Endothelial cell of hepatic sinusoid (primary cell): ENCODE measurements at regions not wholly inside any gene's neighbourhood (a gene's known extent, or its start where the extent isn't known, plus 50 kb on each side); places are given as distances from the start of the nearest gene placed in this dataset.
"Not testable (repeated sequence)": the region's sequence is repeated elsewhere in the genome, so short reads cannot be mapped to it uniquely, and the experiment has no call there.

ENCODE experiments used
- in situ Hi-C: cut with HindIII; loops from 2 replicates; pipeline ENCODE4 v1.10.0; 2017; ENCODE audit warnings: low sequenced_read_pairs

- in situ Hi-C loops, result no loop called here
Observed at GRCh38 chr3:180409170-180409569, 192.8 kb upstream of the TTC14 start.

DNA sequence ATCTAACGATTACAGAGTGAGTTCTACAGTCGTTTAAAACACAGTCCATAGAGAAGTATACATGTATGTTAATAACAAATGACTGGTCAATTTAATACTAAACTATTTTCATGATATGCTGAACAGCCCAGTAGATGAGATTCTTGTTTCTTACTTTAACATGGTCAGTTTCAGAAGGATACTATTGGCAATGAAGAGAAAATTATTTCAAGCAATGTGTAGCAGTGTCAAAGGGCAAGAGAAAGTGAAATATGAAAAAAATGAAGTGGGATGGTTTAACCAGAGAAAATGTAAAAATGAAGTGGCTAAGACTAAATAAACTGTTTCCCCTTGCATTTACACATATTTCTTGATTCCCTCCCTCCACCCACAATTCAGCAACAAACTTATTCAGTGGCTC is 192.1 kb upstream of the TTC14 start:
- in situ Hi-C loops, result no loop called here

DNA sequence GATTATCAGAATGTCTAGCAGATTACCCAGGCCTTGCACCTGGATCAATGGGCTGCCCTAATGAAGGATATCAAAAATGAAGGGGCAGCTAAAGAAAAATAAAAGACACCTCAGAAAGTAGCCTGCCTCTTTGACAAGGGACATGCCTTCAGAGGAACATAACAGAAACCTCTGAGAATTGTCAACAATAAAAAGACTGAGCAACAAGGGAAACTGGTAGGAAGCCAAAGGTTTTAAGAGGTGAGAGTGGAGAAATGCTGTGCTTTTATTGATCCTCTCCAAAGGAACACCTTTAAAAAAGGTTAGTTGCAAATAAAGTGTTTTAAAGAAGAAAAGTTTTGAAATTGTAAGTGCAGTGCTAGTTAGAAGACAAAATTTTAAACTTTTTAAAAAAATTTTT is 187.8 kb upstream of the TTC14 start:
- in situ Hi-C loops, result no loop called here

GRCh38 chr3:180416111-180416594 is 185.8 kb upstream of the TTC14 start:
- in situ Hi-C loops, result no loop called here

DNA sequence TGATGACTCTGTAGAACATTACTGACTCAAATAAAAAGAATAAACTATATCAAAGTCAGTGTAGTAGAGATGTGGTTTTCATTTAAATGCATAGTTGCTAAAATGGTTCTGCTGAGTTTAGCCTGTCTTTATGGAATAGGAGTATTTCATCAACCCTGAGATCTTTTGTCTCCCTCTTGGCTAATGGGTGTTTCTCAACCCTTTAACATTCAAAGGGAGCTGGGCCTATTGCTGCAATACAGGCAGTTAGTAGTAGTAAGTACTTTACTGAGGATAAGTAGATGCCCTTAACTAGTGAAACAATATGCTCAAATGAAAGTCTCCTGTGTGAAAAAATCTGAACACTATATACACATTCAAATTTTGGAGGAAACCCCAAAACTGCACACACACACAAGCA is 184.7 kb upstream of the TTC14 start:
- in situ Hi-C loops, result no loop called here

GRCh38 chr3:180420016-180420415 is 181.9 kb upstream of the TTC14 start:
- in situ Hi-C loops, result no loop called here

- in situ Hi-C loops, result no loop called here
Observed at GRCh38 chr3:180420804-180421203, 181.2 kb upstream of the TTC14 start.

- in situ Hi-C loops, result no loop called here
Observed at GRCh38 chr3:180421221-180421620, 180.7 kb upstream of the TTC14 start.

DNA sequence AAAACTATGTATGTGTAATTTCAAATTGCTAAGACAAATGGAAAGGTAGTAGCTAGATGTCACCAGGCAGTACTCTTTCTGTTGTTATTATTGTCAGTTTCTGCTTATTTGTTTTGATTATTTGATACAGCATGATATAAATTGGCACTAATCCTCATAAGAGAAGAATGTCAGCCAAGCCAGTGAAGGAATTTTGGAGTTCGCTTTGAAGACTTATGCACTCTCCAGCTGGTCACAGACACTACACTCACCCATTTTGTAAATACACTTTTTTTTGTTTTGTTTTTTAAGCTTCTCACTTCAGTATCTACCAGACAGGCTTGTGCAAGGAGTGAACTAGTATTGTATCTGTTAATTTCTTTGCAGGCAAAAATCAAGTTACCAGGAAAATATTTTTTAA is 180.2 kb upstream of the TTC14 start:
- in situ Hi-C loops, result no loop called here

DNA sequence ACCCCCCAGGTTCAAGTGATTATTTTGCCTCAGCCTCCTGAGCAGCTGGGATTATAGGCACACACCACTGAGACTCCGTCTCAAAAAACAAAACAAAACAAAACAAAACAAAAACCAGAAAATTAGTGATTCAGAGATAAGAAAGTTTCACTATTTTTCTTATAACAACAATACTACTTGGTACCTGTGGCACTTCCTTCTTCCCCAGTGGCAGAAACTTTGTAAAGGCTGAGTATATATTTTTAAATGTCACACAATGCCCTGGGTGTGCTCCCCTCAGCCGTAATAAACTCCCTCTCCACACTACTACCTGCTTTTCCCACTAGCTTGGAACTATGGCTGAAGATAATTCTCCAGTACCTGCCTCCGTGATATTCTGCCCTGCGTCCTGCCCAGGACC is 177.7 kb upstream of the TTC14 start:
- in situ Hi-C loops, result not testable (repeated sequence)

- in situ Hi-C loops, result no loop called here
Observed at GRCh38 chr3:180430896-180431295, 171.1 kb upstream of the TTC14 start.

DNA sequence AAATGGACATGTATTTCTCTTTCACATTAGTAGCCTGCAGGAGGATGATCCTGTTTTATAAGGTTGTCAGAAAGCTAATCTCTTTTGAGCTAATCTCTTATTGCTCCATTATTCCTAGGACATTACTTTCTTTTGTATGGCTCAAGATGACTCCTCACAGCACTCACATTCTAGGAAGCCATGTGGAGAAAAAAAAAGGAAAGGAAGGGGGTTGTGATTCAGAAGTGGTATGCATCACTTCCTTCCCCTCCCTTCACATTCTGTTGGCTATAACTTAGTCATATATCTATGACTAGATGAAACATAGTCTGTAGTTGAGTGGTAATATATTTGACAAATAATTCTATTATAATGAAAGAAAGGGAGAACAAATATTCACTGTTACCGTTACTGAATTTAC is 168.8 kb upstream of the TTC14 start:
- in situ Hi-C loops, result no loop called here

DNA sequence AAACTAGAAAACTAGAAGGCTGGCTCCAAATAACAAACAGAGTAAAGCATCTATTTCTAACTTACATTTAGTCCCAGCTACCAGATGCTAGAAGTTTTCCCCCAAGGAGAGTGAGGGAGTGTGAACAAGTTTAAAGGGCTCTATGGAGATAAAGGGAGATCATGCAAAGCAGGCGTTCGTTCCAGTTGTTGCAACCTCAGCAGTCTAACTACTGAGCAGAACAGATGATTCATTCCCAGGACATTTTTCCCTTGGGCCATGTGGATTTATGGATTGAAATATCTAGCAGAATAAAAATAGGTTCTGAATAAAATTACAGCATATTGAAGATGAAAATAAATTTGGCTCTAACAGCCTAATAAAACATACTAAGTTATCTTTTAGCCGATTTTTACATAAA is 154.8 kb upstream of the TTC14 start:
- in situ Hi-C loops, result no loop called here

- in situ Hi-C loops, result not testable (repeated sequence)
Observed at GRCh38 chr3:180448407-180448806, 153.6 kb upstream of the TTC14 start.

DNA sequence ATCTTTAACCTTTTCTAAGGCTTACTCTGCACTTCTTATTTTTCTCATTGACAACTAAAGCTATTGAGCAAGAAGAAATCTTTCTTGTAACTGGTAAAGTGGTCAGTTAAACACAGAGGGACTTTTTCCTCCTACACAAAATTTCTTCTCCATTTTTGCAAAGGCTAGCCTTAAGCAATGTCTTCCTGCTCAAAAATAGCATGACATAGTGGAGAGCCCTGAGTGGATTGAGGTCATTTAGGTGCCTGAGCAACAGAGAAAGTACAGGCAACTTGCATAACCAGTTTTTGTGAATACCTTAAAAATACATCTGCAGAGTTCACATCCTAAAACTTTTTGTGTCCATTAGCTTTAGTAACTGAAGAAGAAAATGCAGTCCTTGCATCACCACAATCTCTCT is 144.7 kb upstream of the TTC14 start:
- in situ Hi-C loops, result no loop called here

- in situ Hi-C loops, result no loop called here
Observed at GRCh38 chr3:180466401-180467011, 135.5 kb upstream of the TTC14 start.

GRCh38 chr3:180467177-180467576 is 134.8 kb upstream of the TTC14 start:
- in situ Hi-C loops, result no loop called here

GRCh38 chr3:180469149-180469548 is 132.8 kb upstream of the TTC14 start:
- in situ Hi-C loops, result no loop called here

- in situ Hi-C loops, result no loop called here
Observed at GRCh38 chr3:180478695-180479094, 123.3 kb upstream of the TTC14 start.

DNA sequence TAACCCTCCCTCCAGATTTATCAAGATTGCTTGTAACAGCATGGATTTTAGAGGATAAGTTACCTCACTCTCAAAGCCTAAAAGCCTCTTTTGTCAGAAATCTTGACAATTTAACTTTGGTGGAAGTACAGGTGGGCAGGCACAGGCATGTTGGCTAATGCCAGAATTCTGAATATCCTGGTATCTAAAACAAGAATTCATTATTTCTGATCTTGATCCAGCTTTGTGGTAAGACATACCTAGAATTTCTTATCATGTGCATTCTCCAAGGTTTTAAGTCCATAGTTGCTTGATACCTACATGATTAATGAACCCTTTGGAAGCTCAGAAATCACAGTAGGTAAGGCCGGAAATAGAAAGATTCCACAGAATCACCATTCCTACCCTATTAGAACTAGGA is 109.9 kb upstream of the TTC14 start:
- in situ Hi-C loops, result no loop called here

- in situ Hi-C loops, result no loop called here
Observed at GRCh38 chr3:180496995-180497394, 105.0 kb upstream of the TTC14 start.

GRCh38 chr3:180516368-180516767 is 85.6 kb upstream of the TTC14 start:
- in situ Hi-C loops, result no loop called here

DNA sequence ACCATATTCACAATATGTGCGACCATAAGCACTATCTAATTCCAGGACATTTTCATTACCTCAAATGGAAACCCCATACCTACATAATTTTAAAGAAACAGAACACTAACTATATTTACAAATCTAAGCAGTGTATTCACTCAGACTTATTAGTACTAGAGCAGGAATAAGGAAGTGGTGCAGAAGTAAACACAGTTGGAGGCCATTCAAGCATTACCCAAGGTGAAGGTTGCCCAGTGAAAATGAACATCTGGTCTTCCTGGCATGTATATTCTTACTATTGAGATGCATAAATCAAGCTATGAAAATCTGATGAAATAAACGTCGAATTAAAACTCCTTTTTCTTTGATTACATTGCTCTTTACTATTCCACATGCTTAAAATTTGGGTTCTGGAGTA is 78.9 kb upstream of the TTC14 start:
- in situ Hi-C loops, result no loop called here
